Activated naive CD8-positive, alpha-beta T cell treated with anti-CD3 and anti-CD28 coated beads, Interleukin-2, amount 50 U/mL, for 16 hours (primary cell): ENCODE measurements at regions not wholly inside any gene's neighbourhood (a gene's known extent, or its start where the extent isn't known, plus 50 kb on each side); places are given as distances from the start of the nearest gene placed in this dataset.
"Not testable (repeated sequence)": the region's sequence is repeated elsewhere in the genome, so short reads cannot be mapped to it uniquely, and the experiment has no call there.

ENCODE experiments used
- DNase-seq: peaks from one replicate; pipeline ENCODE4 v3.0.0-alpha.2; 2020; ENCODE audit warnings: low read depth, low spot score

- no peak for DNase-seq
Observed at GRCh38 chr3:21024563-21024962, 726.4 kb downstream of the ZNF385D start.

GRCh38 chr3:21020681-21021080 is 730.3 kb downstream of the ZNF385D start:
- DNase-seq, result no peak

GRCh38 chr3:21020043-21020442 is 731.0 kb downstream of the ZNF385D start:
- DNase-seq, result no peak

- no peak for DNase-seq
Observed at GRCh38 chr3:21017115-21017852, 733.7 kb downstream of the ZNF385D start.

- DNase-seq, result no peak
Observed at GRCh38 chr3:21013566-21013965, 737.4 kb downstream of the ZNF385D start.

GRCh38 chr3:20999661-21000060 is 751.3 kb downstream of the ZNF385D start:
- DNase-seq, result no peak

GRCh38 chr3:20997183-20997582 is 753.8 kb downstream of the ZNF385D start:
- DNase-seq, result no peak

- DNase-seq, result no peak
Observed at GRCh38 chr3:20990896-20991295, 760.1 kb downstream of the ZNF385D start.

- DNase-seq, result not testable (repeated sequence)
Observed at GRCh38 chr3:20989653-20990052, 761.4 kb downstream of the ZNF385D start.

- no peak for DNase-seq
Observed at GRCh38 chr3:20984594-20985205, 766.3 kb downstream of the ZNF385D start.

GRCh38 chr3:20975188-20975651 is 775.8 kb downstream of the ZNF385D start:
- DNase-seq, result no peak

GRCh38 chr3:20974396-20974795 is 776.6 kb downstream of the ZNF385D start:
- DNase-seq, result no peak

GRCh38 chr3:20970807-20971206 is 780.2 kb downstream of the ZNF385D start:
- not testable (repeated sequence) for DNase-seq

- DNase-seq, result not testable (repeated sequence)
Observed at GRCh38 chr3:20967485-20967884, 781.5 kb upstream of the SGO1 start.

- DNase-seq, result no peak
Observed at GRCh38 chr3:20958161-20958560, 772.2 kb upstream of the SGO1 start.

- no peak for DNase-seq
Observed at GRCh38 chr3:20945892-20946291, 759.9 kb upstream of the SGO1 start.

- DNase-seq, result no peak
Observed at GRCh38 chr3:20935791-20936190, 749.8 kb upstream of the SGO1 start.

GRCh38 chr3:20931834-20932233 is 745.8 kb upstream of the SGO1 start:
- no peak for DNase-seq

GRCh38 chr3:20930034-20930433 is 744.0 kb upstream of the SGO1 start:
- no peak for DNase-seq

- DNase-seq, result no peak
Observed at GRCh38 chr3:20924646-20925385, 738.8 kb upstream of the SGO1 start.

- not testable (repeated sequence) for DNase-seq
Observed at GRCh38 chr3:20921112-20921511, 735.1 kb upstream of the SGO1 start.

- no peak for DNase-seq
Observed at GRCh38 chr3:20916951-20917606, 731.1 kb upstream of the SGO1 start.
